ENCODE measurements at regions not wholly inside any gene's neighbourhood (a gene's known extent, or its start where the extent isn't known, plus 50 kb on each side); places are given as distances from the start of the nearest gene placed in this dataset.

GRCh38 chr5:130286971-130287370, 382.7 kb downstream of the CHSY3 start:
- no peak for TF ChIP-seq CTCF (conservative IDR thresholded peaks at IDR 0.05)
- H3K4me3 Mint-ChIP-seq: no peak overlapping the region
- no peaks in the 10 kb centered on the region for H3K9me3 Mint-ChIP-seq
- H3K36me3 Mint-ChIP-seq (ENCODE audit: low read depth): no peaks in the 10 kb centered on the region
- no peak for DNase-seq (ENCODE audit: low read depth, low spot score)
- no peaks in the 10 kb centered on the region for H3K4me1 Mint-ChIP-seq
- no peak overlapping the region for H3K27ac Mint-ChIP-seq (ENCODE audit: unreplicated experiment)
- H3K27me3 Mint-ChIP-seq (ENCODE audit: low read depth): no peaks in the 10 kb centered on the region

DNA sequence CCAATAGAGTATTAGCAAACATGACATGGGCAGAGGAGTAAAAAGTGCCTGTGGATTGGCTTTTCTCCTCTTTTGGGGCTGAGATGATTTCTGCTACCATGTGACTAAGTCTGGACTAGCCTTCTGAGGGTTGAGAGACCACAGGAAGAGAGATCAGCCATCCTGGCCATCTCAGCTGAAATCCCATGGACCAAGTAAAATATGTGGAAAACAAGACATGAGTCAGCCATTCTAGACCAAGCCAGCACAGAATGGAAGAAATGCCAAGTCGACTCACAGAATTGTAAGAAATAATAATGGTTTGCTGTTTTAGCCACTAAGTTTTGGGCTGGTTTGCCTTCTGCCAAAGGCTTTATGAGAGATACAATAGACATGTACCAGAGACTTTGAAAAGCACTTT, 377.8 kb downstream of the CHSY3 start:
- Mint-ChIP-seq H3K4me1 (no peaks in the 10 kb centered on the region), H3K9me3 (no peaks in the 10 kb centered on the region), H3K27me3 (ENCODE audit: low read depth) (no peaks in the 10 kb centered on the region), H3K27ac (ENCODE audit: unreplicated experiment) (no peak overlapping the region), H3K36me3 (ENCODE audit: low read depth) (no peaks in the 10 kb centered on the region), H3K4me3 (no peak overlapping the region)
- TF ChIP-seq CTCF (conservative IDR thresholded peaks at IDR 0.05): no peak
- DNase-seq (ENCODE audit: low read depth, low spot score): no peak

GRCh38 chr5:130280528-130281217, 376.4 kb downstream of the CHSY3 start:
- Mint-ChIP-seq H3K4me3 (no peak overlapping the region), H3K27me3 (ENCODE audit: low read depth) (no peaks in the 10 kb centered on the region), H3K36me3 (ENCODE audit: low read depth) (no peaks in the 10 kb centered on the region), H3K9me3 (no peaks in the 10 kb centered on the region), H3K4me1 (no peaks in the 10 kb centered on the region), H3K27ac (ENCODE audit: unreplicated experiment) (no peak overlapping the region)
- TF ChIP-seq CTCF (conservative IDR thresholded peaks at IDR 0.05): no peak
- DNase-seq (ENCODE audit: low read depth, low spot score): no peak

- no peaks in the 10 kb centered on the region for H3K27me3 Mint-ChIP-seq (ENCODE audit: low read depth)
- no peak overlapping the region for H3K4me3 Mint-ChIP-seq
- H3K9me3 Mint-ChIP-seq: no peaks in the 10 kb centered on the region
- no peaks in the 10 kb centered on the region for H3K36me3 Mint-ChIP-seq (ENCODE audit: low read depth)
- no peak for DNase-seq (ENCODE audit: low read depth, low spot score)
- H3K4me1 Mint-ChIP-seq: no peaks in the 10 kb centered on the region
- no peak overlapping the region for H3K27ac Mint-ChIP-seq (ENCODE audit: unreplicated experiment)
- TF ChIP-seq CTCF (conservative IDR thresholded peaks at IDR 0.05): no peak
These were observed 375.1 kb downstream of the CHSY3 start for GRCh38 chr5:130279386-130279785.

GRCh38 chr5:130278136-130278535, 373.9 kb downstream of the CHSY3 start:
- no peaks in the 10 kb centered on the region for H3K4me1 Mint-ChIP-seq
- no peak overlapping the region for H3K4me3 Mint-ChIP-seq
- H3K36me3 Mint-ChIP-seq (ENCODE audit: low read depth): no peaks in the 10 kb centered on the region
- DNase-seq (ENCODE audit: low read depth, low spot score): no peak
- no peaks in the 10 kb centered on the region for H3K9me3 Mint-ChIP-seq
- no peak overlapping the region for H3K27ac Mint-ChIP-seq (ENCODE audit: unreplicated experiment)
- H3K27me3 Mint-ChIP-seq (ENCODE audit: low read depth): no peaks in the 10 kb centered on the region
- no peak for TF ChIP-seq CTCF (conservative IDR thresholded peaks at IDR 0.05)
